Tibial nerve (tissue), 4 donors: ENCODE measurements at regions not wholly inside any gene's neighbourhood (a gene's known extent, or its start where the extent isn't known, plus 50 kb on each side); places are given as distances from the start of the nearest gene placed in this dataset.

ENCODE experiments used
- CTCF ChIP-seq, 5 experiments: fragments of 200-600 bp in 3 of 5; fragments of 450-650 bp in 2 of 5; sonication (generic) in 3 of 5; IDR thresholded peaks; one replicate each; pipeline ENCODE4 v1.5.1; 2016 to 2019; ENCODE audit warnings: antibody characterized with exemption in 5 of 5, mild to moderate bottlenecking in 3 of 5, moderate library complexity in 2 of 5
- EP300 ChIP-seq, 2 donors: sonication (generic); formaldehyde crosslinking; IDR thresholded peaks; one replicate each; pipeline ENCODE4 v1.6.1; 2017; ENCODE audit warnings: antibody characterized with exemption in 2 of 2, mild to moderate bottlenecking in 1 of 2
- POLR2A ChIP-seq, 2 donors: fragments of 450-650 bp; IDR thresholded peaks; one replicate each; pipeline ENCODE4 v1.6.1; 2017; ENCODE audit warnings: antibody characterized with exemption in 2 of 2, mild to moderate bottlenecking in 2 of 2, moderate library complexity in 2 of 2

GRCh38 chr11:38143852-38144251 is 1545.8 kb upstream of the RAG2 start:
- TF ChIP-seq CTCF (IDR thresholded peaks at IDR 0.05) (no peak), POLR2A (IDR thresholded peaks at IDR 0.05) (no peak), EP300 (IDR thresholded peaks at IDR 0.05) (no peak)
